HG02798 (cell line): ENCODE measurements at regions not wholly inside any gene's neighbourhood (a gene's known extent, or its start where the extent isn't known, plus 50 kb on each side); places are given as distances from the start of the nearest gene placed in this dataset.
"Not testable (repeated sequence)": the region's sequence is repeated elsewhere in the genome, so short reads cannot be mapped to it uniquely, and the experiment has no call there.

Source experiments
- ATAC-seq: cut with Tn5 transposase; IDR thresholded peaks from one replicate; pipeline ENCODE4 v1.9.1; 2021; ENCODE audit warnings: mild to moderate bottlenecking; ENCODE audit not compliant: unreplicated experiment, poor library complexity

GRCh38 chr6:20338156-20338555, 63.5 kb upstream of the E2F3 start:
- no peak for ATAC-seq

GRCh38 chr6:20340068-20340848, 61.4 kb upstream of the E2F3 start:
- ATAC-seq: no peak

- no peak for ATAC-seq
Measured at GRCh38 chr6:20341096-20341495, 60.6 kb upstream of the E2F3 start.

GRCh38 chr6:20341564-20341963, 60.1 kb upstream of the E2F3 start:
- ATAC-seq: no peak

GRCh38 chr6:20346948-20347347, 54.7 kb upstream of the E2F3 start:
- ATAC-seq: not testable (repeated sequence)

GRCh38 chr6:20348041-20348440, 53.6 kb upstream of the E2F3 start:
- ATAC-seq: no peak

- no peak for ATAC-seq
Measured at GRCh38 chr6:20349225-20349624, 52.5 kb upstream of the E2F3 start.

GRCh38 chr6:20350215-20350614, 51.5 kb upstream of the E2F3 start:
- ATAC-seq: no peak

GRCh38 chr6:20351534-20351933, 50.1 kb upstream of the E2F3 start:
- no peak for ATAC-seq
